Hepatocyte (in vitro differentiated cells): ENCODE measurements at regions not wholly inside any gene's neighbourhood (a gene's known extent, or its start where the extent isn't known, plus 50 kb on each side); places are given as distances from the start of the nearest gene placed in this dataset.

Experiments used
- DNase-seq: peaks from one replicate; pipeline ENCODE4 v3.0.0-alpha.2; 2016; ENCODE audit warnings: low spot score
- H2AFZ ChIP-seq: fragments of 200-600 bp; sonication (generic); 2 replicates; pipeline ENCODE4 v1.6.0; 2016; ENCODE audit warnings: antibody characterized with exemption, mild to moderate bottlenecking
- H3K27ac ChIP-seq: fragments of 200-600 bp; sonication (generic); 2 replicates; pipeline ENCODE4 v1.5.1; 2016; ENCODE audit warnings: mild to moderate bottlenecking
- H3K27me3 ChIP-seq: fragments of 200-600 bp; sonication (generic); 2 replicates; pipeline ENCODE4 v1.6.1; 2016
- H3K36me3 ChIP-seq: fragments of 200-600 bp; sonication (generic); replicated peaks from 2 replicates; pipeline ENCODE4 v1.5.1; 2016; ENCODE audit warnings: low read depth; ENCODE audit not compliant: insufficient read depth
- H3K4me1 ChIP-seq: fragments of 200-600 bp; sonication (generic); 2 replicates; pipeline ENCODE4 v1.5.1; 2016; ENCODE audit warnings: mild to moderate bottlenecking, moderate library complexity; ENCODE audit not compliant: insufficient read depth
- H3K4me2 ChIP-seq: fragments of 200-600 bp; sonication (generic); 2 replicates; pipeline ENCODE4 v1.6.0; 2016
- H3K4me3 ChIP-seq: fragments of 200-600 bp; sonication (generic); 2 replicates; pipeline ENCODE4 v1.5.1; 2016; ENCODE audit warnings: mild to moderate bottlenecking
- H3K79me2 ChIP-seq: fragments of 200-600 bp; sonication (generic); 2 replicates; pipeline ENCODE4 v1.6.0; 2017; ENCODE audit warnings: mild to moderate bottlenecking
- H3K9me2 ChIP-seq: fragments of 200-600 bp; sonication (generic); replicated peaks from 2 replicates; pipeline ENCODE4 v1.6.0; 2017; ENCODE audit warnings: mild to moderate bottlenecking; ENCODE audit not compliant: insufficient read depth
- H3K9me3 ChIP-seq: fragments of 200-600 bp; sonication (generic); 2 replicates; pipeline ENCODE4 v1.5.1; 2016; ENCODE audit warnings: low read depth, mild to moderate bottlenecking
- H4K20me1 ChIP-seq: fragments of 200-600 bp; sonication (generic); 2 replicates; pipeline ENCODE4 v1.6.0; 2016; ENCODE audit warnings: mild to moderate bottlenecking; ENCODE audit not compliant: insufficient read depth, poor library complexity, severe bottlenecking
- EZH2 ChIP-seq: fragments of 200-600 bp; sonication (generic); IDR thresholded peaks from 2 replicates; pipeline ENCODE4 v1.6.1; 2016; ENCODE audit warnings: antibody characterized with exemption, mild to moderate bottlenecking, borderline replicate concordance
- EZH2phosphoT487 ChIP-seq: fragments of 200-600 bp; sonication (generic); IDR thresholded peaks from one replicate; pipeline ENCODE4 v1.6.1; 2018; ENCODE audit warnings: antibody characterized with exemption, mild to moderate bottlenecking, low read depth, moderate library complexity; ENCODE audit not compliant: unreplicated experiment, severe bottlenecking
- WGBS: methylation state at CpG from one replicate; pipeline ENCODE4 v1.1.6; 2016; ENCODE audit warnings: low lambda C conversion rate; ENCODE audit errors: missing lambda C conversion rate; 5-methylcytosine and 5-hydroxymethylcytosine counted together
- TF ChIP-seq, protein P1 (sequence below): fragments of 200-600 bp; sonication (generic); IDR thresholded peaks from 2 replicates; pipeline ENCODE4 v1.5.1; 2016; ENCODE audit warnings: antibody characterized with exemption, mild to moderate bottlenecking; ENCODE audit not compliant: poor library complexity

DNA sequence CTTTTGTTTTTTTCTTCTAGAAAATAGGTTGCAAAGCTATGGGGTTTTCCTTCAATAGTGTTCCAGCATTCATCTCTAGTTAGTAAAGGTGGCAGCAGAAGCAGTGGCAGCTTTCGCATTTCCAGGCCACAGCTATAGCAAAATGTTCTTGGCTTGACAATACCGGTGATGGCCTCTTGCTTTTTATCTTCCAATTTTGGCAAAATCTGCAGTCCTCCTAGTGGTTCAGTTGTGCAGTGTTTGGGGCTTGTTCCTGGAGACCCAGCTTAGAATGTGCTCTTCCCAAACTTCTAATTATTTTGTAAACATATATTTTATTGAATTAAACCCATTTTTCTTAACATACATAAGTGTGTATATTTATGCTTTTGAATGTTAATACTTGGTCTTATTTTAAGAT lies 370.6 kb upstream of the MAN1A1 start:
- H3K27me3 ChIP-seq = no peaks in the 10 kb centered on the region
- DNase-seq = no peak
- H3K9me3 ChIP-seq = no peaks in the 10 kb centered on the region
- WGBS = 96% methylated on average over 2 of the region's 2 CpGs
- no peak overlapping the region for H3K27ac ChIP-seq
- no peaks in the 10 kb centered on the region for H3K9me2 ChIP-seq
- H3K4me3 ChIP-seq = no peak overlapping the region
- no peak overlapping the region for H2AFZ ChIP-seq
- no peaks in the 10 kb centered on the region for H3K4me1 ChIP-seq
- no peaks in the 10 kb centered on the region for H4K20me1 ChIP-seq
- H3K79me2 ChIP-seq = no peaks in the 10 kb centered on the region
- H3K36me3 ChIP-seq = no peaks in the 10 kb centered on the region
- H3K4me2 ChIP-seq = no peak overlapping the region
- no peak for TF ChIP-seq EZH2

DNA sequence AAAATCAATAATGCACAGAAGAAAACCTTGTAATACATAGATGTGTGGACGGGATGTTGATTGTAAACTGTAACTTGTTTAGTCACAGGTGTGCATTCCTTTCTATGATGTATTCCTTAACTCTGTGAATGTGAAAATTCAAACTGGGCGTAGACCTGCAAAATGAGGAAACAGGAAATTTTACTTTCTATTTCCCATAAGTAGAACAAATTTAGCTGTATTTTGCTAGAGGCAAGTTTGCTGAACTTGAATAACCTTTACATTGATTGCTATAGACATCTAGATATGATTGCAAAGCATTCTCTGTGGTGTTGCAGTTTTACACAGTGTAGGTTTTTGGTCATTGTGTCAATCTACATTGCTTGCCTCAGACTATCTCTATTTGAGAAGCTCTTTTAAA lies 368.4 kb upstream of the MAN1A1 start:
- Histone ChIP-seq H3K4me3 (no peak overlapping the region), H3K36me3 (no peaks in the 10 kb centered on the region), H4K20me1 (no peaks in the 10 kb centered on the region), H3K9me3 (no peaks in the 10 kb centered on the region), H3K27me3 (no peaks in the 10 kb centered on the region), H3K79me2 (no peaks in the 10 kb centered on the region), H3K27ac (no peak overlapping the region), H3K9me2 (no peaks in the 10 kb centered on the region), H2AFZ (no peak overlapping the region), H3K4me2 (no peak overlapping the region), H3K4me1 (no peaks in the 10 kb centered on the region)
- no peak for TF ChIP-seq EZH2
- TF ChIP-seq, protein P1, sequence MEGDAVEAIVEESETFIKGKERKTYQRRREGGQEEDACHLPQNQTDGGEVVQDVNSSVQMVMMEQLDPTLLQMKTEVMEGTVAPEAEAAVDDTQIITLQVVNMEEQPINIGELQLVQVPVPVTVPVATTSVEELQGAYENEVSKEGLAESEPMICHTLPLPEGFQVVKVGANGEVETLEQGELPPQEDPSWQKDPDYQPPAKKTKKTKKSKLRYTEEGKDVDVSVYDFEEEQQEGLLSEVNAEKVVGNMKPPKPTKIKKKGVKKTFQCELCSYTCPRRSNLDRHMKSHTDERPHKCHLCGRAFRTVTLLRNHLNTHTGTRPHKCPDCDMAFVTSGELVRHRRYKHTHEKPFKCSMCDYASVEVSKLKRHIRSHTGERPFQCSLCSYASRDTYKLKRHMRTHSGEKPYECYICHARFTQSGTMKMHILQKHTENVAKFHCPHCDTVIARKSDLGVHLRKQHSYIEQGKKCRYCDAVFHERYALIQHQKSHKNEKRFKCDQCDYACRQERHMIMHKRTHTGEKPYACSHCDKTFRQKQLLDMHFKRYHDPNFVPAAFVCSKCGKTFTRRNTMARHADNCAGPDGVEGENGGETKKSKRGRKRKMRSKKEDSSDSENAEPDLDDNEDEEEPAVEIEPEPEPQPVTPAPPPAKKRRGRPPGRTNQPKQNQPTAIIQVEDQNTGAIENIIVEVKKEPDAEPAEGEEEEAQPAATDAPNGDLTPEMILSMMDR = no peak
- TF ChIP-seq EZH2phosphoT487 = no peak
- WGBS = 92% methylated on average over 2 of the region's 2 CpGs
- no peak for DNase-seq

DNA sequence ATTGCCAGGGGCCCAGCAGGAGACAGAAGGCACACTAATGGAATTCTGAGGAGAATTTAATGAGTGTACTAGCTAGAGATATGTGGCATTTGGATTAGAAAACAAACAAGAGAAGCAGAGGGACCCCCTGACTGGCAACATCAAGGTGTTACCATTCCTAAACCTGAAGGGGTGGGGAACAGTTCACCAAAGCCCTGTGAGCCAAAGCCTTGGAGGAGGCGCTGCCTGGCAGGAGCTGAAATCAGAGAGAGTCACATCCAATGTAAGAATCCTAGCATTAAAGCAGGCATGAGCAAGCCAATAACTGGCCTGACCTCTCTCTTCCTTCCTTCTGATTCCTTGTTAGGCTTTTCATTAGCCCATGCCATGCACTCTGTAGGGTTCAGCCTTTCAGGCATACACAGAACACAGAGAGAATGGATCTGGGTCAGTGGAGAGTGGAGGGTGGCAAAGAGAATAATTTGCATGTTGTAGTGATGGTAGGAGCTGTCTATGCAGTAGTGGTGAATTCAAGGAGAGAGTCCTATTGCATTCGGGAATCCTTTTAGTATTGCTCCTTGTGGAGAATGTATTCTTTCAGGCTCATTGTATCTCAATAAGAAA lies 367.2 kb upstream of the MAN1A1 start:
- no peak for TF ChIP-seq EZH2
- TF ChIP-seq, protein P1 = no peak
- WGBS = 100% methylated on average over 2 of the region's 2 CpGs

DNA sequence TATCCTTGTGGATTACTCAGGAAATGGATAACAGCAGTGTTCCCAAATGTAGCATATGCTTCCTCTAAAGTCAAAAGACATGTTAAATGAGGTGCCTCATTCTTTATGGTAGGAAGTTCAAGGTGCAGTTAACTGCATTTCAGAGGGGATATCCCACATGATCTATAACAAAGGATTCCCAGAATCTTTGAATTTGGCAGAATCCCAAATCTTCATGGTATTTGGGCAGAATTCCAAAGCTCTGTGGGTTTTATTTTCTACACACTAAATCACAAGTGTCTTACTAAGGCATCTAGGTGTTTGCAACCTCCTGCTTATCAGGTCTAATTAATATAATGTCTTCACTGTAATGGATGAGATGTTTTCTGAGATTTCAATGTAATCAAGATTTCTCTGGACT lies 364.3 kb upstream of the MAN1A1 start:
- H3K4me3 ChIP-seq = no peak overlapping the region
- DNase-seq = no peak
- no peak overlapping the region for H3K4me2 ChIP-seq

More for the DNA sequence above, 367.2 kb upstream of the MAN1A1 start:
- Histone ChIP-seq H3K4me2 (no peak overlapping the region), H3K27ac (no peak overlapping the region), H3K36me3 (no peaks in the 10 kb centered on the region), H3K27me3 (no peaks in the 10 kb centered on the region), H3K9me3 (no peaks in the 10 kb centered on the region), H4K20me1 (no peaks in the 10 kb centered on the region), H3K4me1 (no peaks in the 10 kb centered on the region), H3K4me3 (no peak overlapping the region), H2AFZ (no peak overlapping the region), H3K9me2 (no peaks in the 10 kb centered on the region), H3K79me2 (no peaks in the 10 kb centered on the region)
- DNase-seq = no peak

More for the DNA sequence above, 364.3 kb upstream of the MAN1A1 start:
- Histone ChIP-seq H2AFZ (no peak overlapping the region), H3K27ac (no peak overlapping the region), H3K9me3 (no peaks in the 10 kb centered on the region), H3K79me2 (no peaks in the 10 kb centered on the region), H3K27me3 (no peaks in the 10 kb centered on the region), H4K20me1 (no peaks in the 10 kb centered on the region), H3K36me3 (no peaks in the 10 kb centered on the region), H3K4me1 (no peaks in the 10 kb centered on the region), H3K9me2 (no peaks in the 10 kb centered on the region)
- TF ChIP-seq, protein P1 = no peak
- TF ChIP-seq EZH2 (no peak), EZH2phosphoT487 (no peak)
